Uterus (tissue), 2 donors: ENCODE measurements at regions not wholly inside any gene's neighbourhood (a gene's known extent, or its start where the extent isn't known, plus 50 kb on each side); places are given as distances from the start of the nearest gene placed in this dataset.

Experiments
- POLR2A ChIP-seq, 2 donors: fragments of 450-650 bp; IDR thresholded peaks; one replicate each; pipeline ENCODE4 v1.6.1; 2016; ENCODE audit warnings: antibody characterized with exemption in 2 of 2, mild to moderate bottlenecking in 1 of 2, moderate library complexity in 1 of 2
- TF ChIP-seq, protein P1 (sequence below), 4 experiments: fragments of 200-600 bp in 2 of 4; fragments of 450-650 bp in 2 of 4; sonication (generic) in 2 of 4; IDR thresholded peaks; one replicate each; pipeline ENCODE4 v1.5.1; 2016 to 2019; ENCODE audit warnings: antibody characterized with exemption in 4 of 4, mild to moderate bottlenecking in 2 of 4, moderate library complexity in 1 of 4

DNA sequence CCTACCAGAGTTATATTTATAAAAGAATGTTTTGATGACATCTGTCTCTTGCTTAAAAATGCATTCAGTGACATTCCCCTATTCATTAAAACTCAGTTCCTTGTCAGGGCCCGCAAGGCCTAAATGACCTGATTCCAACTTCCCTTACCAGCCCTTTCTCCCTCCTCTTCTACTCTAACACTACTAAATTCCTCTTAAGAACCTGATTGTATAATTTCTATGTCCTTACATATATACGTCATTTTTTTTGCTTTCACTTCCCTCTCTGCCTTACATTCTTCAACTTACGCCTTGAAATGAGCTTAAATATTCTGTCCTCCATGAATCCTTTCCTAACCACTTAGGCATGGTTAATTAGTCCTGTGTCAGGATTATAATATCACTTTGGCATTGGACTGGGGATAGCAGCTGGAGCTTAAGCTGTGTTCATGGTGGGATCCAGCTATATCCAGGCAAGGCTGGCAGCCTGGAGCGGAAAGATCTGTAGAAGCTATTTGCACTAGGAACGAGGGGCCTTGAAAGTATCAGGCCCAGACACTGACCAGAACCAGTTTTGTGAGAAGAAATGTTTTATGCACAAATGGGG, 360.2 kb upstream of the PTBP2 start:
- TF ChIP-seq, protein P1, sequence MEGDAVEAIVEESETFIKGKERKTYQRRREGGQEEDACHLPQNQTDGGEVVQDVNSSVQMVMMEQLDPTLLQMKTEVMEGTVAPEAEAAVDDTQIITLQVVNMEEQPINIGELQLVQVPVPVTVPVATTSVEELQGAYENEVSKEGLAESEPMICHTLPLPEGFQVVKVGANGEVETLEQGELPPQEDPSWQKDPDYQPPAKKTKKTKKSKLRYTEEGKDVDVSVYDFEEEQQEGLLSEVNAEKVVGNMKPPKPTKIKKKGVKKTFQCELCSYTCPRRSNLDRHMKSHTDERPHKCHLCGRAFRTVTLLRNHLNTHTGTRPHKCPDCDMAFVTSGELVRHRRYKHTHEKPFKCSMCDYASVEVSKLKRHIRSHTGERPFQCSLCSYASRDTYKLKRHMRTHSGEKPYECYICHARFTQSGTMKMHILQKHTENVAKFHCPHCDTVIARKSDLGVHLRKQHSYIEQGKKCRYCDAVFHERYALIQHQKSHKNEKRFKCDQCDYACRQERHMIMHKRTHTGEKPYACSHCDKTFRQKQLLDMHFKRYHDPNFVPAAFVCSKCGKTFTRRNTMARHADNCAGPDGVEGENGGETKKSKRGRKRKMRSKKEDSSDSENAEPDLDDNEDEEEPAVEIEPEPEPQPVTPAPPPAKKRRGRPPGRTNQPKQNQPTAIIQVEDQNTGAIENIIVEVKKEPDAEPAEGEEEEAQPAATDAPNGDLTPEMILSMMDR (IDR thresholded peaks at IDR 0.05), result no peak
- no peak for TF ChIP-seq POLR2A (IDR thresholded peaks at IDR 0.05)
